ENCODE measurements at regions not wholly inside any gene's neighbourhood (a gene's known extent, or its start where the extent isn't known, plus 50 kb on each side); places are given as distances from the start of the nearest gene placed in this dataset.

GRCh38 chr21:32070676-32071330 lies 198.0 kb downstream of the HUNK start:
- intact Hi-C loops (cut with micrococcal nuclease; ENCODE audit: unreplicated experiment) (loop anchor here (10.0 kb wide), 1 partner anchor 184 kb away; no protein-coding TSS in a partner anchor), in situ Hi-C loops (cut with MboI) (no loop called here)
- ChIA-PET SMC1A (ENCODE audit: uncharacterized antibody, unreplicated experiment) (no interaction called here), CTCF (no interaction called here), POLR2A (no interaction called here), RAD21 (ENCODE audit: unreplicated experiment) (no interaction called here)
- no peak overlapping the region for H2AFZ ChIP-seq (ENCODE audit: control insufficient read depth, low read depth, low read length)
- H3K4me2 ChIP-seq (ENCODE audit: control insufficient read depth, insufficient read depth): no peak overlapping the region
- H3K9me3 ChIP-seq (replicated peaks; ENCODE audit: control insufficient read depth, insufficient read depth, low read length): no peaks in the 10 kb centered on the region
- H3K4me3 ChIP-seq: no peak overlapping the region
- BruUV-seq (replicated peaks): no TSS peak
- H3K9ac ChIP-seq (ENCODE audit: control insufficient read depth, insufficient read depth, low read length): no peak overlapping the region
- no peaks in the 10 kb centered on the region for H4K20me1 ChIP-seq (ENCODE audit: control insufficient read depth, insufficient read depth)
- H3K27ac ChIP-seq (ENCODE audit: control insufficient read depth, insufficient read depth): no peak overlapping the region
- no peaks in the 10 kb centered on the region for H3K4me1 ChIP-seq (ENCODE audit: control insufficient read depth, insufficient read depth, low read length)
- WGBS (ENCODE audit: insufficient coverage, insufficient replicate concordance, low lambda C conversion rate, missing lambda C conversion rate): 48% methylated on average over 10 of the region's 10 CpGs
- H3K79me2 ChIP-seq (ENCODE audit: control insufficient read depth, insufficient read depth, low read length): no peaks in the 10 kb centered on the region
- FAIRE-seq (no peak), DNase-seq (ENCODE audit: low read depth, low spot score) (no peak), ATAC-seq (no peak)
- H3K27me3 ChIP-seq (replicated peaks in 1 of 2; ENCODE audit: control insufficient read depth in 2 of 2, insufficient read depth in 2 of 2, low read length in 1 of 2): no peaks in the 10 kb centered on the region
- no peaks in the 10 kb centered on the region for H3K36me3 ChIP-seq (ENCODE audit: control insufficient read depth in 2 of 2, insufficient read depth in 2 of 2, low read length in 1 of 2)
- no peak for TF ChIP-seq ZNF592 (IDR thresholded peaks at IDR 0.05)
- no peak for TF ChIP-seq CHD1 (IDR thresholded peaks at IDR 0.05; ENCODE audit: low read depth, low read length)
- no peak for TF ChIP-seq USF2 (IDR thresholded peaks at IDR 0.05; ENCODE audit: borderline replicate concordance, low read depth, low read length)
- TF ChIP-seq SKIL (IDR thresholded peaks at IDR 0.05; ENCODE audit: low read depth, poor library complexity, severe bottlenecking): no peak
- no peak for TF ChIP-seq BMI1 (IDR thresholded peaks at IDR 0.05; ENCODE audit: borderline replicate concordance)
- TF ChIP-seq NR2C1 (IDR thresholded peaks at IDR 0.05): no peak
- TF ChIP-seq ZBTB40 (IDR thresholded peaks at IDR 0.05; ENCODE audit: borderline replicate concordance): no peak
- TF ChIP-seq ATF7 (IDR thresholded peaks at IDR 0.05; ENCODE audit: low read depth): no peak
- no peak for TF ChIP-seq SIN3A (IDR thresholded peaks at IDR 0.05; ENCODE audit: low read depth, low read length)
- TF ChIP-seq SP1 (IDR thresholded peaks at IDR 0.05; ENCODE audit: low read depth, low read length): no peak
- no peak for TF ChIP-seq YBX1 (IDR thresholded peaks at IDR 0.05)
- TF ChIP-seq BHLHE40 (IDR thresholded peaks at IDR 0.05; ENCODE audit: borderline replicate concordance in 1 of 2, low read depth in 2 of 2, low read length in 1 of 2): no peak
- TF ChIP-seq MYC (IDR thresholded peaks at IDR 0.05; ENCODE audit: insufficient read depth, insufficient read length, insufficient replicate concordance, low read length, severe bottlenecking): no peak
